ENCODE measurements at regions not wholly inside any gene's neighbourhood (a gene's known extent, or its start where the extent isn't known, plus 50 kb on each side); places are given as distances from the start of the nearest gene placed in this dataset.

GRCh38 chr13:38528986-38529385 lies 157.9 kb upstream of the FREM2 start:
- H3K4me1 ChIP-seq, result no peaks in the 10 kb centered on the region
- H3K9me3 ChIP-seq, result no peaks in the 10 kb centered on the region
- intact Hi-C loops (cut with DNase I), result no loop called here
- DNase-seq (no peak), ATAC-seq (no peak)
- H3K36me3 ChIP-seq, result no peaks in the 10 kb centered on the region
- H3K27ac ChIP-seq, result no peak overlapping the region
- no peak overlapping the region for H3K4me3 ChIP-seq
- no peaks in the 10 kb centered on the region for H3K27me3 ChIP-seq
- TF ChIP-seq CTCF (IDR thresholded peaks at IDR 0.05), result no peak

- H3K36me3 ChIP-seq, result no peaks in the 10 kb centered on the region
- no peaks in the 10 kb centered on the region for H3K4me1 ChIP-seq
- intact Hi-C loops (cut with DNase I), result no loop called here
- H3K27ac ChIP-seq, result no peak overlapping the region
- H3K4me3 ChIP-seq, result no peak overlapping the region
- TF ChIP-seq CTCF (IDR thresholded peaks at IDR 0.05), result peak in 1 of 2 donors; percentile 12
- H3K9me3 ChIP-seq, result no peaks in the 10 kb centered on the region
- peak in 2 of 4 donors; percentile 15 to 33 for DNase-seq
- ATAC-seq, result no peak
- H3K27me3 ChIP-seq, result no peaks in the 10 kb centered on the region
These were observed 156.4 kb upstream of the FREM2 start for GRCh38 chr13:38530492-38530891.

- no peak for ATAC-seq
- no peak for DNase-seq
- Histone ChIP-seq H3K4me3 (no peak overlapping the region), H3K9me3 (no peaks in the 10 kb centered on the region), H3K27ac (no peak overlapping the region), H3K27me3 (no peaks in the 10 kb centered on the region), H3K36me3 (no peaks in the 10 kb centered on the region), H3K4me1 (no peaks in the 10 kb centered on the region)
- no peak for TF ChIP-seq CTCF (IDR thresholded peaks at IDR 0.05)
- intact Hi-C loops (cut with DNase I), result no loop called here
These were observed 151.6 kb upstream of the FREM2 start for GRCh38 chr13:38535261-38535660.

GRCh38 chr13:38537051-38537450 lies 149.8 kb upstream of the FREM2 start:
- no peak overlapping the region for H3K4me3 ChIP-seq
- intact Hi-C loops (cut with DNase I), result no loop called here
- H3K9me3 ChIP-seq, result no peaks in the 10 kb centered on the region
- no peaks in the 10 kb centered on the region for H3K4me1 ChIP-seq
- no peak overlapping the region for H3K27ac ChIP-seq
- no peaks in the 10 kb centered on the region for H3K27me3 ChIP-seq
- ATAC-seq (no peak), DNase-seq (no peak)
- no peak for TF ChIP-seq CTCF (IDR thresholded peaks at IDR 0.05)
- no peaks in the 10 kb centered on the region for H3K36me3 ChIP-seq

- TF ChIP-seq CTCF (IDR thresholded peaks at IDR 0.05), result no peak
- intact Hi-C loops (cut with DNase I), result no loop called here
- H3K9me3 ChIP-seq, result no peaks in the 10 kb centered on the region
- ATAC-seq (no peak), DNase-seq (no peak)
- H3K36me3 ChIP-seq, result no peaks in the 10 kb centered on the region
- H3K27ac ChIP-seq, result no peak overlapping the region
- no peak overlapping the region for H3K4me3 ChIP-seq
- no peaks in the 10 kb centered on the region for H3K27me3 ChIP-seq
- H3K4me1 ChIP-seq, result no peaks in the 10 kb centered on the region
These were observed 148.5 kb upstream of the FREM2 start for GRCh38 chr13:38538422-38538821.

Measured in left lung (tissue), 4 donors.